BLaER1 (cell line): ENCODE measurements at regions not wholly inside any gene's neighbourhood (a gene's known extent, or its start where the extent isn't known, plus 50 kb on each side); places are given as distances from the start of the nearest gene placed in this dataset.

ENCODE experiments used
- H3K27ac ChIP-seq: shearing (Covaris generic); formaldehyde crosslinking; 2 replicates; pipeline ENCODE4 v1.8.1; 2022
- H3K27me3 ChIP-seq: shearing (Covaris generic); formaldehyde crosslinking; 2 replicates; pipeline ENCODE4 v1.8.1; 2022
- H3K36me3 ChIP-seq: shearing (Covaris generic); formaldehyde crosslinking; 2 replicates; pipeline ENCODE4 v1.8.1; 2022
- H3K4me1 ChIP-seq: shearing (Covaris generic); formaldehyde crosslinking; 2 replicates; pipeline ENCODE4 v1.8.1; 2022
- H3K4me2 ChIP-seq: shearing (Covaris generic); formaldehyde crosslinking; 2 replicates; pipeline ENCODE4 v1.8.1; 2022
- H3K4me3 ChIP-seq: shearing (Covaris generic); formaldehyde crosslinking; 2 replicates; pipeline ENCODE4 v1.8.1; 2022
- H3K9ac ChIP-seq: shearing (Covaris generic); formaldehyde crosslinking; 2 replicates; pipeline ENCODE4 v1.8.1; 2022
- H3K9me3 ChIP-seq: shearing (Covaris generic); formaldehyde crosslinking; 2 replicates; pipeline ENCODE4 v1.8.1; 2022
- H4K20me1 ChIP-seq: shearing (Covaris generic); formaldehyde crosslinking; 2 replicates; pipeline ENCODE4 v1.8.1; 2022
- Cebpa-rat ChIP-seq: shearing (Covaris generic); IDR thresholded peaks from 2 replicates; pipeline ENCODE4 v1.8.1; 2022

DNA sequence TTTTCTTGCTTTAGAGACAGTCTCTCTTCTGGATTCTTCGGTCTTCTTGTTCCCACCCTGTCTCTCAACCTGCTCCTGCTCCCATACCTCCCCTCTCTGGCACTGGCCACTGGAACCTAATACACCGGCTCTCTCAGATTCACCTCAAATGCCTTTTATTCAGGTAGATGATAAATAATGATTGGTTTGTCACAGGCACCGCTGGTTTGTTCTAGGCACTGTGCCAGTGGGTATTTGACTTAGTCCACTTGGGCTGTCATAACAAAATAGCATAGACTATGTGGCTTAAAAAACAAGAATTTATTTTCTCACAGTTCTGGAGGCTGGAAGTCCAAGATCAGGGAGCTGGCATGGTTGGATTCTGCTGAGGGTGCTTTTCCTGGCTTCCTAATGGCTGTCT, 278.2 kb upstream of the STT3B start:
- H3K27ac ChIP-seq = no peak overlapping the region
- peaks cover 9% of the 10 kb centered on the region for H3K4me1 ChIP-seq

DNA sequence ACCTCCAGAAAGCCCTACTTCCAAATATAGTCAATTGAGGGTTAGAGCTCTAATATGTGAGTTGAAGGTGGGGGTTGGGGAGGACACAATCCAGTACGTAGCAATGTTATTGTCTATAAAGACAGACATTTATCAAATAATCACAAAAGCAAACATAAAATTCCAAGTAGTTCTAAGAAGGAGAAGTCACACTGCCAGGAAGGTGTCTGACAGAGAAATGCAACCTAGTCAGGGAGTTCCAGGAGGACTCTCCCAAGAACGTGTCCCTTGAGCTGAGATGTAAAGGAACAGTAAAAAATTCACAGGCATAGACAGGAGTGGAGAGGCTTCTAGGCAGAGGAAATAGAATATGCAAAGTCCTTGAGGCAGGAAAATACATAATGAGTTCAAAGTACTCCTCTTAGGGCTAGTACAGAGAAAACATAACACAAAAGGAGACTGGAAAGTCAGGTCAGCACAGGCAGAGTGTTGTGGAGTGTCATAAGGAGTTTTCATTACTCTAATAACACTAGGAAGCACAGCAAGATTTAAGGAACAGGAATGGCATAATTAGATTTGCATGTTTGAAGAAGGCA, 277.6 kb upstream of the STT3B start:
- no peak for TF ChIP-seq Cebpa-rat

More for the DNA sequence above, 278.2 kb upstream of the STT3B start:
- H3K9me3 ChIP-seq = peaks cover 21% of the 10 kb centered on the region
- no peak overlapping the region for H3K9ac ChIP-seq
- no peaks in the 10 kb centered on the region for H4K20me1 ChIP-seq
- H3K27me3 ChIP-seq = no peaks in the 10 kb centered on the region
- no peaks in the 10 kb centered on the region for H3K36me3 ChIP-seq
- H3K4me2 ChIP-seq = no peak overlapping the region
- H3K4me3 ChIP-seq = no peak overlapping the region
- no peak for TF ChIP-seq Cebpa-rat

DNA sequence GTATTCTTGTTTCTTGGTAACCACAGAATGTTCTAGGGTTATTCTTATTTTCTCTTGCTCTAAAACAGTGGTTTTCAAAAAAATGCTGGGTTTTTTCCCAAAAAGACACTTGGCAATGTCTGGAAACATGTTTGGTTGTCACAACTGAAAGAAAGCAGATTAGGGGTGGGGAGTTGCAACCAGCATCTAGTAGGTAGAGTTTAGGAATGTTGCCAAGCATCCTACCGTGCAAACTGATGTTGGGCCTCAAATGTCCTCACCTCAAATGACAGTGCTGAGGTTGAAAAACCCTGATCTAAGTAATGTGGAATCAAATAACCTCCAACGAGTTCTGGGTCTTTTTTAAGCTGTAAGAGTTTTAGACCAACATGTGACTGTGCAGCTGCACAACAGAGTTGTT, 270.5 kb upstream of the STT3B start:
- Histone ChIP-seq H3K9me3 (peaks cover 13% of the 10 kb centered on the region), H3K4me3 (no peak overlapping the region), H3K9ac (no peak overlapping the region), H3K4me2 (no peak overlapping the region), H3K27me3 (no peaks in the 10 kb centered on the region), H3K36me3 (no peaks in the 10 kb centered on the region), H4K20me1 (no peaks in the 10 kb centered on the region), H3K27ac (no peak overlapping the region), H3K4me1 (no peaks in the 10 kb centered on the region)
- no peak for TF ChIP-seq Cebpa-rat

More for the DNA sequence above, 277.6 kb upstream of the STT3B start:
- no peaks in the 10 kb centered on the region for H4K20me1 ChIP-seq
- no peak overlapping the region for H3K9ac ChIP-seq
- H3K9me3 ChIP-seq = peaks cover 22% of the 10 kb centered on the region
- no peak overlapping the region for H3K27ac ChIP-seq
- H3K27me3 ChIP-seq = no peaks in the 10 kb centered on the region
- no peak overlapping the region for H3K4me3 ChIP-seq
- no peak overlapping the region for H3K4me2 ChIP-seq
- H3K4me1 ChIP-seq = peaks cover 6% of the 10 kb centered on the region
- no peaks in the 10 kb centered on the region for H3K36me3 ChIP-seq

DNA sequence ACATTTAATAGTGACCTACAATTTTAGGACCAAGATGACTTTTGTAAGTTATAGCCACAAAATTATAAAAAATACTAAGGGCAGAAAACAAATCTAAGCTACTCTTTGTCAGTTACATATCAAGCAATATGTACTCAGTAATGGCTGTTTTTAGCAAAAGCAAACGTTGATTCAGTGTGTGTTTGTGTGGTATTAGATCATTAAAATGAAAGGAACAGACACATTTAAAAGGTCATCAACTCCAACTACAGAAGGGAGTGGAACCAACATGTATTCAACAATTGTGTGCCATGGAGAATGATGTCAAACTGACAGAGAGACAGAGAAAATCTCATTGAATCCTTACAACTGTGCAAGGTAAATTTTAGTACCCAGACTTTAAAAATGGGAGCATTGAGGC, 268.8 kb upstream of the STT3B start:
- Histone ChIP-seq H3K4me2 (no peak overlapping the region), H3K4me1 (no peaks in the 10 kb centered on the region)

DNA sequence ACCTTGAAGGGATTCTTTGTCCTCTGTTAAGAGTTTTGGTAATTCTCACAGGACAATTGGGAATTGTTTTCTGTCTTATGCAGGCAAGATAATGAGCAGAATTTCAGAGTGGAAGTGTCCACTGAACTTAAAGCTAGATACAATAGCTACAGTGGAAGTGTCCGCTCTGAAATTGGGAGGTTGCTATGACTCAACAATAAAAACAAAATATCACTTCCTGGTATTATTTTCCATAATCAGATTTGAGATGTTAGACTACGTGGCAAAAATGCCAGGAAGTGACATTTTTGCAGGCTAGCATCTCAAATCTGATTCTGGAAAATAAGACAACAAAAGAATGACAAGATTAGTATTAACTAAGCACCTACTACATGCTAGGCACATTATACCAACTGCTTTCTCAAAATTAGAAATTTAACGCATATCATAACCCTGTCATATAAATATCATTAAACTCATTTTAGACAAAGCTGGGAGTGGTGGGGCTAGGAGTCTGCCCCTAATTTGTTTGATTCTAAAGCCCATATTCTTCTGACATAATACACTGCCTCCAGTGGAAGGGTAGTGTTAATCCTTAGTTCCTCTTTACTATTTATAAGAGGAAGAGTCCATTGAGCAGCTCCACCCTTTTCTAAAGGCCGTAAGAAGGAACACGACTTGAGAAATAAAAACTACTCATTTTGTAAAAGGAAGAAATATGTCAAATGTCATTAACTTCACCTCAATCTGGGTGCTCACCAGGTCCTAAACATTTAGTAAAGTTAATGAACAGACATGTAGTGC, 266.9 kb upstream of the STT3B start:
- no peak overlapping the region for H3K9ac ChIP-seq
- H3K4me3 ChIP-seq = no peak overlapping the region
- H3K4me2 ChIP-seq = no peak overlapping the region
- no peaks in the 10 kb centered on the region for H3K36me3 ChIP-seq
- H4K20me1 ChIP-seq = no peaks in the 10 kb centered on the region
- TF ChIP-seq Cebpa-rat = no peak
- H3K4me1 ChIP-seq = no peaks in the 10 kb centered on the region
- H3K27ac ChIP-seq = no peak overlapping the region
- H3K27me3 ChIP-seq = no peaks in the 10 kb centered on the region
- H3K9me3 ChIP-seq = peaks cover 2% of the 10 kb centered on the region

More for the DNA sequence above, 268.8 kb upstream of the STT3B start:
- Histone ChIP-seq H3K9me3 (peaks cover 13% of the 10 kb centered on the region), H3K4me3 (no peak overlapping the region), H3K27me3 (no peaks in the 10 kb centered on the region), H3K27ac (no peak overlapping the region), H3K36me3 (no peaks in the 10 kb centered on the region), H3K9ac (no peak overlapping the region), H4K20me1 (no peaks in the 10 kb centered on the region)
- no peak for TF ChIP-seq Cebpa-rat

DNA sequence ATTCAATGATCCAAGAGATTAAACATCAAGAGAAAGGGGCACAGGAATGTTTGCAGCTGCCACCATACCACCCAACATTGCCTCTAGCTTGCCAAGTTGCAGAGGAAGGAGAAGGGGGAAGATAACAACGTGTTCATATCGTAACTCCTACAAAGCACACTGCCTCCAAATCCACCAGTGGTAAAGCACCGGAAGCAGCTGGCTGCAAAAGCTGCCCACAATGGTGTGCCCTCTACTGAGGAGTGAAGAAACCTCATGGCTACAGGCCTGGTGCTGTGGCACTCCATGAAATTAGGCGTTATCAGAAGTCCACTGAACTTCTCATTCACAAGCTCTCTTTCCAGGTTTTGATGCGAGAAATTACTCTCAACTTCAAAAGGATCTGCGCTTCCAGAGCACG, 263.9 kb upstream of the STT3B start:
- 0 out of 2 replicates have a peak, but pooled peaks cover 4% of the 10 kb centered on the region for H3K4me1 ChIP-seq
- no peaks in the 10 kb centered on the region; the same call in 1 of the 2 replicates for H3K9me3 ChIP-seq
- no peak overlapping the region for H3K4me3 ChIP-seq
- no peak for TF ChIP-seq Cebpa-rat
- H4K20me1 ChIP-seq = no peaks in the 10 kb centered on the region
- no peaks in the 10 kb centered on the region for H3K27me3 ChIP-seq
- no peak overlapping the region for H3K9ac ChIP-seq
- no peak overlapping the region for H3K4me2 ChIP-seq
- no peak overlapping the region for H3K27ac ChIP-seq
- H3K36me3 ChIP-seq = no peaks in the 10 kb centered on the region

DNA sequence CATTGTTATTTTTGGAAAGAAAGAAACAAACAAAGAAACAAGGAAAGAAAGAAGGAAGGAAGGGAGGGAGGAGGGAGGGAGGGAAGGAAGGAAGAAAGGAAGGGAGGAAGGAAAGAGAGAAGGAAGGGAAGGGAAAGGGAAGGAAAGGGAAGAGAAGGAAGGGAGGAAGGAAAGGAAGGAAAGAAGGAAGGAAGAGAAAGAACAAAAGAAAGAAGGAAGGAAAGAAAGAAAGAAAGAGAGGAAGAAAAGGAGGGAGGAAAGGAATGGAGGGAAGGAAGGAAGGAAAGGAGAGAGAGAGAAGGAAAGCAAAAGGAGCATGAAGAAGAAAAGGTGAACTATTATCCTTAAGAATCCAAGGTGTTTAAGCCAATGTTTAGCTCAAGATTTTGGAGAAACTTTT, 262.7 kb upstream of the STT3B start:
- H3K4me1 ChIP-seq = 0 out of 2 replicates have a peak, but pooled peaks cover 4% of the 10 kb centered on the region
- H3K27ac ChIP-seq = no peak overlapping the region
- H3K4me2 ChIP-seq = no peak overlapping the region
- no peak overlapping the region for H3K9ac ChIP-seq
- TF ChIP-seq Cebpa-rat = no peak
- no peaks in the 10 kb centered on the region for H4K20me1 ChIP-seq
- no peaks in the 10 kb centered on the region; the same call in 1 of the 2 replicates for H3K9me3 ChIP-seq
- no peaks in the 10 kb centered on the region for H3K27me3 ChIP-seq
- H3K36me3 ChIP-seq = no peaks in the 10 kb centered on the region
- no peak overlapping the region for H3K4me3 ChIP-seq

DNA sequence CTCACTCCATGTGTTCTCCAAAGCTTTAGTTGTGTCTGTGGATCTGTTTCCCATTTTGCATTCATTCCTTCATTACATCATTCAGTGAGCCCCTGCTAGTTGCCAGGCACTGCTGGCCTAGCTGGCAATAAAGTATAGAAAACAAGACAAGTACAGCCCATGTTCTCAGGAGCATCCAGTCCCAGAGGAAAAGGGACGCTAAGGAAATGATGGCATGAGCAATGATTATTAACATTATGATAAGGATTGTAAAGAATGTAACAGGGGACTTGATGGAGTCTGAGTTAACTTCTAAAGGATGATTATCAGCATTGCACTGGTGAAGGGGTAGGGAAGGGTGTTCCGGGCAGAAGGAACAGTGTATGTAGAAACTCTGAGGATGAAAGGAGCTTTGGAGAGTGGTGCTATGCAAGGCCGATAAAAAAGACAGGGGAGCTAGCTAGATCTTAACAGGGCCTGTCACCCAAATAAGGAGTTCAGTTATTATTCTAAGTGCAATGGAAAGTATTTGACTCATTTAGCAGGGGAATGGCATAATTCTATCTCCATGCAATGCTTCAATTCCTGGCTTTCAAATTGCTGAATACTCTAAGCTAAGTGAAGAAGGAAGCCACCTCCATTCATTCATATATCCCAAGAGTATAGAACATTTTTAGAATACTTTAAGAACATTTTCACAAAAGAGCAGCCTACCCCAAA, 258.2 kb upstream of the STT3B start:
- H3K9ac ChIP-seq = no peak overlapping the region
- H3K4me2 ChIP-seq = no peak overlapping the region
- no peak overlapping the region for H3K27ac ChIP-seq

DNA sequence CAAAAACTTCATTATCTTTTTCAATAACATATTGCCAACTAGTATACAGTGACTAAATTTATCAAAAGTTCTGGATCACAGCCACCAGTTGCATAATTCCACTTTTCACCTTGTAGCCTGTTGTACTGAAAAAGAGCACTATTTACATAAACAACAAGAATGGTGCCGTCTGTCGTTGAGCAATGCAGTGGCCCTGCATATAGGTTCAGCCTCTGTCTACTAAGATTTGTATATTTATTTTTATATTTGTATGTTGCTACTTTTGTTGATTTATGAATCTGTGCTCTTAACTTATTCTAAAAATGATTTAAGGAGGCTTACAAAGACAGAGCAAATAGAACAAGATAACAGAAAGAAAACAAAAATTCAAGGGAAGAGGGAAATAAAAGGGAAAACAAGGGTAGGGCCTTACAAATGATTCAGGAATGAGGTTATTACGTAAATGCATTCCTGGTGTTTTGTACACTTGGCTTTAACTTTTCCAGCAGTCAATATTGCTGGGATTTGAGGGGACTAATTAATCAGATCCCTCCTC, 257.6 kb upstream of the STT3B start:
- Histone ChIP-seq H4K20me1 (no peaks in the 10 kb centered on the region), H3K4me1 (0 out of 2 replicates have a peak, but pooled peaks cover 4% of the 10 kb centered on the region), H3K27ac (no peak overlapping the region), H3K27me3 (no peaks in the 10 kb centered on the region), H3K4me3 (no peak overlapping the region), H3K9ac (no peak overlapping the region), H3K36me3 (no peaks in the 10 kb centered on the region), H3K4me2 (no peak overlapping the region), H3K9me3 (no peaks in the 10 kb centered on the region)
- TF ChIP-seq Cebpa-rat = no peak

More for the DNA sequence above, 258.2 kb upstream of the STT3B start:
- Histone ChIP-seq H3K4me3 (no peak overlapping the region), H3K27me3 (no peaks in the 10 kb centered on the region), H3K9me3 (no peaks in the 10 kb centered on the region), H3K36me3 (no peaks in the 10 kb centered on the region), H3K4me1 (0 out of 2 replicates have a peak, but pooled peaks cover 4% of the 10 kb centered on the region), H4K20me1 (no peaks in the 10 kb centered on the region)
- TF ChIP-seq Cebpa-rat = no peak
